PC-3 (cell line): ENCODE measurements at regions not wholly inside any gene's neighbourhood (a gene's known extent, or its start where the extent isn't known, plus 50 kb on each side); places are given as distances from the start of the nearest gene placed in this dataset.

Experiments used
- CTCF ChIP-seq: fragments of 300-600 bp; sonication (generic); conservative IDR thresholded peaks from 2 replicates; pipeline ENCODE4 v1.5.1; 2017; ENCODE audit warnings: antibody characterized with exemption, low read depth, mild to moderate bottlenecking, low read length
- EZH2 ChIP-seq: fragments of 300-600 bp; sonication (generic); IDR thresholded peaks from one replicate; pipeline ENCODE4 v1.6.1; 2017; ENCODE audit warnings: antibody characterized with exemption, mild to moderate bottlenecking, low read length; ENCODE audit not compliant: unreplicated experiment
- EZH2phosphoT487 ChIP-seq: fragments of 300-600 bp; sonication (generic); IDR thresholded peaks from 2 replicates; pipeline ENCODE4 v1.6.1; 2018; ENCODE audit warnings: mild to moderate bottlenecking, antibody characterized with exemption, low read length, borderline replicate concordance

- TF ChIP-seq CTCF (no peak), EZH2 (no peak), EZH2phosphoT487 (no peak)
These were observed 136.1 kb upstream of the POGK start for GRCh38 chr1:166703141-166703540.
